NCI-H146 treated with DMSO at 0.1 percent for 48 hours (cell line): ENCODE measurements at regions not wholly inside any gene's neighbourhood (a gene's known extent, or its start where the extent isn't known, plus 50 kb on each side); places are given as distances from the start of the nearest gene placed in this dataset.
"Not testable (repeated sequence)": the region's sequence is repeated elsewhere in the genome, so short reads cannot be mapped to it uniquely, and the experiment has no call there.

Experiments used
- DNase-seq: peaks from one replicate; lab custom pipeline; 2025; ENCODE audit not compliant: unreplicated experiment; lab: John Stamatoyannopoulos, UW

- no peak for DNase-seq
Observed at GRCh38 chr2:207354462-207354861, 175.3 kb upstream of the CREB1 start.

GRCh38 chr2:207356567-207356966 lies 173.2 kb upstream of the CREB1 start:
- DNase-seq, result no peak

GRCh38 chr2:207357216-207357615 lies 172.5 kb upstream of the CREB1 start:
- DNase-seq, result no peak

GRCh38 chr2:207362716-207363115 lies 167.0 kb upstream of the CREB1 start:
- DNase-seq, result no peak

- no peak for DNase-seq
Observed at GRCh38 chr2:207363761-207364290, 165.9 kb upstream of the CREB1 start.

- no peak for DNase-seq
Observed at GRCh38 chr2:207370646-207371045, 159.1 kb upstream of the CREB1 start.

GRCh38 chr2:207371877-207372276 lies 157.9 kb upstream of the CREB1 start:
- DNase-seq, result no peak

- DNase-seq, result no peak
Observed at GRCh38 chr2:207372483-207372882, 157.3 kb upstream of the CREB1 start.

GRCh38 chr2:207375207-207375875 lies 154.4 kb upstream of the CREB1 start:
- no peak for DNase-seq

- DNase-seq, result not testable (repeated sequence)
Observed at GRCh38 chr2:207378620-207379019, 151.1 kb upstream of the CREB1 start.

- no peak for DNase-seq
Observed at GRCh38 chr2:207385076-207385475, 144.7 kb upstream of the CREB1 start.

- no peak for DNase-seq
Observed at GRCh38 chr2:207385903-207386302, 143.9 kb upstream of the CREB1 start.

GRCh38 chr2:207387001-207387571 lies 142.7 kb upstream of the CREB1 start:
- DNase-seq, result no peak

GRCh38 chr2:207390302-207391095 lies 139.3 kb upstream of the CREB1 start:
- DNase-seq, result no peak

GRCh38 chr2:207394203-207394781 lies 135.5 kb upstream of the CREB1 start:
- no peak for DNase-seq

GRCh38 chr2:207394812-207395534 lies 134.8 kb upstream of the CREB1 start:
- no peak for DNase-seq

GRCh38 chr2:207395535-207396251 lies 134.1 kb upstream of the CREB1 start:
- no peak for DNase-seq

- DNase-seq, result no peak
Observed at GRCh38 chr2:207397917-207398655, 131.7 kb upstream of the CREB1 start.

- no peak for DNase-seq
Observed at GRCh38 chr2:207399301-207399700, 130.5 kb upstream of the CREB1 start.

GRCh38 chr2:207401338-207401737 lies 128.4 kb upstream of the CREB1 start:
- DNase-seq, result no peak
